ENCODE measurements at regions not wholly inside any gene's neighbourhood (a gene's known extent, or its start where the extent isn't known, plus 50 kb on each side); places are given as distances from the start of the nearest gene placed in this dataset.

DNA sequence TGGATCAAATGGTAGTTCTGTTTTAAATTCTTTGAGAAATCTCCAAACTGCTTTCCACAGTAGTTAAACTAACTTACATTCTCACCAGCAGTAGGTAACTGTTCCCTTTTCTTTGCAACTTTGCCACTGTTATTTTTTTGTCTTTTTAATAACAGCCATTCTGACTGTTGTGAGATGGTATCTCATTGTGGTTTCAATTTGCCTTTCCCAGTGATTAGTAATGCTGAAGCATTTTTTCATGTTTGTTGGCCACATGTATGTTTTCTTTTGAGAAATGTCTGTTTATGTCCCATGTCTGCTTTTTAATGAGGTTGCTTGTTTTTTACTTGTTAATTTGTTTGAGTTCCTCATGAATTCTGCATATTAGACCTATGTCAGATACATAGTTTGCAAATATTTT, 198.8 kb downstream of the RAB28 start:
- no peak overlapping the region for H2AFZ ChIP-seq (ENCODE audit: low read depth, low read length)
- no peaks in the 10 kb centered on the region for H4K20me1 ChIP-seq (ENCODE audit: insufficient read depth)
- H3K9me2 ChIP-seq (ENCODE audit: insufficient read depth, low read length) = no peaks in the 10 kb centered on the region
- H3K27me3 ChIP-seq (ENCODE audit: insufficient read depth, low read depth, low read length) = no peaks in the 10 kb centered on the region
- no peaks in the 10 kb centered on the region for H3K79me2 ChIP-seq (replicated peaks; ENCODE audit: insufficient read depth, low read length)
- no peak for TF ChIP-seq EP300 (conservative IDR thresholded peaks at IDR 0.05; ENCODE audit: poor library complexity, severe bottlenecking)
- TF ChIP-seq, protein P1, sequence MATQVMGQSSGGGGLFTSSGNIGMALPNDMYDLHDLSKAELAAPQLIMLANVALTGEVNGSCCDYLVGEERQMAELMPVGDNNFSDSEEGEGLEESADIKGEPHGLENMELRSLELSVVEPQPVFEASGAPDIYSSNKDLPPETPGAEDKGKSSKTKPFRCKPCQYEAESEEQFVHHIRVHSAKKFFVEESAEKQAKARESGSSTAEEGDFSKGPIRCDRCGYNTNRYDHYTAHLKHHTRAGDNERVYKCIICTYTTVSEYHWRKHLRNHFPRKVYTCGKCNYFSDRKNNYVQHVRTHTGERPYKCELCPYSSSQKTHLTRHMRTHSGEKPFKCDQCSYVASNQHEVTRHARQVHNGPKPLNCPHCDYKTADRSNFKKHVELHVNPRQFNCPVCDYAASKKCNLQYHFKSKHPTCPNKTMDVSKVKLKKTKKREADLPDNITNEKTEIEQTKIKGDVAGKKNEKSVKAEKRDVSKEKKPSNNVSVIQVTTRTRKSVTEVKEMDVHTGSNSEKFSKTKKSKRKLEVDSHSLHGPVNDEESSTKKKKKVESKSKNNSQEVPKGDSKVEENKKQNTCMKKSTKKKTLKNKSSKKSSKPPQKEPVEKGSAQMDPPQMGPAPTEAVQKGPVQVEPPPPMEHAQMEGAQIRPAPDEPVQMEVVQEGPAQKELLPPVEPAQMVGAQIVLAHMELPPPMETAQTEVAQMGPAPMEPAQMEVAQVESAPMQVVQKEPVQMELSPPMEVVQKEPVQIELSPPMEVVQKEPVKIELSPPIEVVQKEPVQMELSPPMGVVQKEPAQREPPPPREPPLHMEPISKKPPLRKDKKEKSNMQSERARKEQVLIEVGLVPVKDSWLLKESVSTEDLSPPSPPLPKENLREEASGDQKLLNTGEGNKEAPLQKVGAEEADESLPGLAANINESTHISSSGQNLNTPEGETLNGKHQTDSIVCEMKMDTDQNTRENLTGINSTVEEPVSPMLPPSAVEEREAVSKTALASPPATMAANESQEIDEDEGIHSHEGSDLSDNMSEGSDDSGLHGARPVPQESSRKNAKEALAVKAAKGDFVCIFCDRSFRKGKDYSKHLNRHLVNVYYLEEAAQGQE (IDR thresholded peaks at IDR 0.05; ENCODE audit: borderline replicate concordance) = no peak
- TF ChIP-seq EZH2 (IDR thresholded peaks at IDR 0.05; ENCODE audit: borderline replicate concordance, insufficient read depth, low read length, poor library complexity, severe bottlenecking) = no peak
- TF ChIP-seq, protein P2, sequence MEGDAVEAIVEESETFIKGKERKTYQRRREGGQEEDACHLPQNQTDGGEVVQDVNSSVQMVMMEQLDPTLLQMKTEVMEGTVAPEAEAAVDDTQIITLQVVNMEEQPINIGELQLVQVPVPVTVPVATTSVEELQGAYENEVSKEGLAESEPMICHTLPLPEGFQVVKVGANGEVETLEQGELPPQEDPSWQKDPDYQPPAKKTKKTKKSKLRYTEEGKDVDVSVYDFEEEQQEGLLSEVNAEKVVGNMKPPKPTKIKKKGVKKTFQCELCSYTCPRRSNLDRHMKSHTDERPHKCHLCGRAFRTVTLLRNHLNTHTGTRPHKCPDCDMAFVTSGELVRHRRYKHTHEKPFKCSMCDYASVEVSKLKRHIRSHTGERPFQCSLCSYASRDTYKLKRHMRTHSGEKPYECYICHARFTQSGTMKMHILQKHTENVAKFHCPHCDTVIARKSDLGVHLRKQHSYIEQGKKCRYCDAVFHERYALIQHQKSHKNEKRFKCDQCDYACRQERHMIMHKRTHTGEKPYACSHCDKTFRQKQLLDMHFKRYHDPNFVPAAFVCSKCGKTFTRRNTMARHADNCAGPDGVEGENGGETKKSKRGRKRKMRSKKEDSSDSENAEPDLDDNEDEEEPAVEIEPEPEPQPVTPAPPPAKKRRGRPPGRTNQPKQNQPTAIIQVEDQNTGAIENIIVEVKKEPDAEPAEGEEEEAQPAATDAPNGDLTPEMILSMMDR (IDR thresholded peaks at IDR 0.05; ENCODE audit: poor library complexity, severe bottlenecking) = no peak
- TF ChIP-seq POLR2AphosphoS5 (IDR thresholded peaks at IDR 0.05) = no peak
- no peak for TF ChIP-seq SMC3 (conservative IDR thresholded peaks at IDR 0.05; ENCODE audit: poor library complexity)
- no peak for TF ChIP-seq MXI1 (conservative IDR thresholded peaks at IDR 0.05; ENCODE audit: poor library complexity, severe bottlenecking)
- no peak for TF ChIP-seq RAD21 (conservative IDR thresholded peaks at IDR 0.05)
- TF ChIP-seq TAF1 (IDR thresholded peaks at IDR 0.05; ENCODE audit: low read depth) = no peak
- H3K36me3 ChIP-seq (ENCODE audit: insufficient read depth, low read length) = no peaks in the 10 kb centered on the region
- no peaks in the 10 kb centered on the region for H3F3A ChIP-seq (ENCODE audit: insufficient read depth, low read length, poor library complexity, severe bottlenecking)
- H3K9me3 ChIP-seq (ENCODE audit: low read length) = no peaks in the 10 kb centered on the region
- H3K9ac ChIP-seq (ENCODE audit: low read length) = no peak overlapping the region
- no peak overlapping the region for H3K27ac ChIP-seq (ENCODE audit: low read length)
- H3K4me2 ChIP-seq (ENCODE audit: low read length) = no peak overlapping the region
- H3K4me3 ChIP-seq (ENCODE audit: low read length) = no peak overlapping the region

DNA sequence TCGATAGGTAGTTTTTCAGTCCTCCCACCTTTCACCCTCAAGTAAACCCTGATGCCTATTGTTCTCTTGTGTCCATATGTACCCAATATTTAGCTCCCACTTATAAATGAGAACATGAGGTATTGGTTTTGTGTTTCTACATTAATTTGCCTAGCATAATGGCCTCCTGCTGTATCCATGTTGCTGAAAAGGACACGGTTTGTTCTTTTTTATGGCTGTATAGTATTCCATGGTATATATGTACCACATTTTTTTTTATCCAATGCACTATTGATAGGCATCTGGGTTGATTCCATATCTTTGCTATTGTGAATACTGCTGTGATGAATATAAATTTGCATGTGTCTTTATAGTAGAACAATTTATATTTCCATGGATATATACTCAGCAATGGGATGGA, 199.2 kb downstream of the RAB28 start:
- H3K9ac ChIP-seq (ENCODE audit: low read length) = no peak overlapping the region
- no peaks in the 10 kb centered on the region for H3K36me3 ChIP-seq (ENCODE audit: insufficient read depth, low read length)
- H3K9me3 ChIP-seq (ENCODE audit: low read length) = no peaks in the 10 kb centered on the region
- H2AFZ ChIP-seq (ENCODE audit: low read depth, low read length) = no peak overlapping the region
- H3K4me2 ChIP-seq (ENCODE audit: low read length) = no peak overlapping the region
- no peaks in the 10 kb centered on the region for H3K79me2 ChIP-seq (replicated peaks; ENCODE audit: insufficient read depth, low read length)
- no peaks in the 10 kb centered on the region for H3F3A ChIP-seq (ENCODE audit: insufficient read depth, low read length, poor library complexity, severe bottlenecking)
- H3K27ac ChIP-seq (ENCODE audit: low read length) = no peak overlapping the region
- no peaks in the 10 kb centered on the region for H3K27me3 ChIP-seq (ENCODE audit: insufficient read depth, low read depth, low read length)
- H3K4me3 ChIP-seq (ENCODE audit: low read length) = no peak overlapping the region
- H3K9me2 ChIP-seq (ENCODE audit: insufficient read depth, low read length) = no peaks in the 10 kb centered on the region
- no peak for TF ChIP-seq RAD21 (conservative IDR thresholded peaks at IDR 0.05)
- TF ChIP-seq POLR2AphosphoS5 (IDR thresholded peaks at IDR 0.05) = no peak
- TF ChIP-seq, protein P2 (IDR thresholded peaks at IDR 0.05; ENCODE audit: poor library complexity, severe bottlenecking) = no peak
- TF ChIP-seq EZH2 (IDR thresholded peaks at IDR 0.05; ENCODE audit: borderline replicate concordance, insufficient read depth, low read length, poor library complexity, severe bottlenecking) = no peak
- TF ChIP-seq MXI1 (conservative IDR thresholded peaks at IDR 0.05; ENCODE audit: poor library complexity, severe bottlenecking) = no peak
- H4K20me1 ChIP-seq (ENCODE audit: insufficient read depth) = no peaks in the 10 kb centered on the region
